ENCODE measurements at regions not wholly inside any gene's neighbourhood (a gene's known extent, or its start where the extent isn't known, plus 50 kb on each side); places are given as distances from the start of the nearest gene placed in this dataset.

DNA sequence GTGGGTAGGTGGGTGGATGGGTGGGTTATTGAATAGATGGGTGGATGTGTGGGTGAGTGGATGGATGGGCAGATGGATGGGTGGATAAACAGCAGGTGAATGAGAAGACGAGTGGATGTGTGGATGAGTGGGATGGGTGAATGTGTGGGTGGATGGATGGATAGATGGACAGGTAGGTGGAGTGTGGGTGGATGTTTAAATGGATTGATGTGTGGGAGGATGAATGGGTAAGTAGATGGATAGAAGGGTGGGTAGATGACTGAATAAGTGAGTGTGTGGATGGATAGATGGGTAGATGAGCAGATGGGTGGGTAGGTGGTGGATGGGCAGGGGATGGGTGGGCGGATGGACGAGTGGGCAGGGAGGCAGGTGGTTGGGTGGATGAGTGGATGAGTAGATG is 397.6 kb upstream of the IRX4 start:
- no peaks in the 10 kb centered on the region for H3K27me3 ChIP-seq
- no peak overlapping the region for H3K4me3 ChIP-seq
- DNase-seq: no peak
- 76 to 77% (median 77%) methylated on average over 3 of the region's 3 CpGs for WGBS, 3 donors
- no peak overlapping the region for H3K27ac ChIP-seq
- no peaks in the 10 kb centered on the region for H3K4me1 ChIP-seq (ENCODE audit: insufficient read depth)
- intact Hi-C loops (cut with DNase I): no loop called here
- TF ChIP-seq EP300 (IDR thresholded peaks at IDR 0.05): no peak
- TF ChIP-seq, protein P1, sequence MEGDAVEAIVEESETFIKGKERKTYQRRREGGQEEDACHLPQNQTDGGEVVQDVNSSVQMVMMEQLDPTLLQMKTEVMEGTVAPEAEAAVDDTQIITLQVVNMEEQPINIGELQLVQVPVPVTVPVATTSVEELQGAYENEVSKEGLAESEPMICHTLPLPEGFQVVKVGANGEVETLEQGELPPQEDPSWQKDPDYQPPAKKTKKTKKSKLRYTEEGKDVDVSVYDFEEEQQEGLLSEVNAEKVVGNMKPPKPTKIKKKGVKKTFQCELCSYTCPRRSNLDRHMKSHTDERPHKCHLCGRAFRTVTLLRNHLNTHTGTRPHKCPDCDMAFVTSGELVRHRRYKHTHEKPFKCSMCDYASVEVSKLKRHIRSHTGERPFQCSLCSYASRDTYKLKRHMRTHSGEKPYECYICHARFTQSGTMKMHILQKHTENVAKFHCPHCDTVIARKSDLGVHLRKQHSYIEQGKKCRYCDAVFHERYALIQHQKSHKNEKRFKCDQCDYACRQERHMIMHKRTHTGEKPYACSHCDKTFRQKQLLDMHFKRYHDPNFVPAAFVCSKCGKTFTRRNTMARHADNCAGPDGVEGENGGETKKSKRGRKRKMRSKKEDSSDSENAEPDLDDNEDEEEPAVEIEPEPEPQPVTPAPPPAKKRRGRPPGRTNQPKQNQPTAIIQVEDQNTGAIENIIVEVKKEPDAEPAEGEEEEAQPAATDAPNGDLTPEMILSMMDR (IDR thresholded peaks at IDR 0.05): no peak
- TF ChIP-seq POLR2A (IDR thresholded peaks at IDR 0.05): no peak
- no peaks in the 10 kb centered on the region for H3K36me3 ChIP-seq
- H3K9me3 ChIP-seq: no peaks in the 10 kb centered on the region

DNA sequence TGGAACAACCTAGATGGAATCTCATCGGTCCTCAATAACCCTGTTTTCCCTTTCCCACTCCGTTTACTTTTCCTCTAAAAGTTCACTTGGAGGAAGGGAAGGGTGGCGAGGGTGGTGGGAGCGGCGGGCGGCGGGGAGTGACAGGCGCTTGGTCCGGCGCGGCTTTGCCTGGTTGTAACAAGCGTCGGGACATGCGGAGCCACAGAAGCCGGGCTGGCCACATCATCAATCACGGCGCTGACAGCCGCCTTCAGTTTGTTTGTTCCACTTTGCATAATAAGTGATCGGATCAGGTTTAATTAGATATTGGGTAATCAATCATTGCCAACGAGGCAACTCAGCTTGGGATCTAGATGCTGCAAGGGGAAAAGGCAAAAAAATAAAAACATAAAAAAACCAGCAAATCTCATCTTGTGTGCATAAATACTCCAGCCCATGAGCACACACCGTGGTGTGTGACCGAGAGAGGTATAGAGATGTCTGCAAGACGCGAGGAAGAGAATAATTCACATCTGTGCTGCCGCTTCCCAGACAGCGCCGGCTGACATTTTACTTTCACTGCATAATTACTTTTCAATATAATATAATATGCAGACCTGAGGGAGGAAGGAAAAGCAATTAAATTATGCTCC is 396.2 kb upstream of the IRX4 start:
- no peaks in the 10 kb centered on the region for H3K9me3 ChIP-seq
- 80 to 82% (median 81%) methylated on average over 27 of the region's 27 CpGs for WGBS, 3 donors
- no peak for DNase-seq
- no peak overlapping the region for H3K27ac ChIP-seq
- TF ChIP-seq EP300 (IDR thresholded peaks at IDR 0.05) (no peak), POLR2A (IDR thresholded peaks at IDR 0.05) (no peak)
- TF ChIP-seq, protein P1 (IDR thresholded peaks at IDR 0.05): no peak
- H3K36me3 ChIP-seq: no peaks in the 10 kb centered on the region
- H3K4me1 ChIP-seq (ENCODE audit: insufficient read depth): no peaks in the 10 kb centered on the region
- no peaks in the 10 kb centered on the region for H3K27me3 ChIP-seq
- intact Hi-C loops (cut with DNase I): no loop called here
- no peak overlapping the region for H3K4me3 ChIP-seq

DNA sequence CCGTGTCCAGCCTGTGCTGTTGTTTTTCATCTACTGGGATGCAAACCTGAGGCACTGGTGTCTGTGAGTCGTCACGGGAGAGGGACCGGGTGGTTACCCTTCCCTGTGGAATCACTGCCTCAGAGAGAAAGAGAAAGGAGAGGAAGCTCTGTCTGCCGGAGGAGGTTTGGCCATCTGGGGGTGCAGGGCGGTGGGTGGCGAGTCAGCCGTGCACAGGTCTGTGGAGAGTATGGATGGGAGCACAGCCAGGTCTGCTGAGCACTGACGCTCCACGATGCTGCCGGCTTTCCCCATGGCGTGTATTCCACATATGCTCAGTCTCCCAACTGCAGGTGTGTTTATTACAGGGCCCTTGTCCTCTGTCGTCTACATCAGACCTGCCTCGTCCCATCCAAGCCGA is 395.2 kb upstream of the IRX4 start:
- intact Hi-C loops (cut with DNase I): no loop called here
- 82 to 87% (median 83%) methylated on average over 15 of the region's 15 CpGs for WGBS, 3 donors
- H3K4me1 ChIP-seq (ENCODE audit: insufficient read depth): no peaks in the 10 kb centered on the region
- no peaks in the 10 kb centered on the region for H3K27me3 ChIP-seq
- H3K4me3 ChIP-seq: no peak overlapping the region
- TF ChIP-seq, protein P1 (IDR thresholded peaks at IDR 0.05): no peak
- TF ChIP-seq POLR2A (IDR thresholded peaks at IDR 0.05) (no peak), EP300 (IDR thresholded peaks at IDR 0.05) (no peak)
- H3K27ac ChIP-seq: no peak overlapping the region
- DNase-seq: no peak
- H3K9me3 ChIP-seq: no peaks in the 10 kb centered on the region
- H3K36me3 ChIP-seq: no peaks in the 10 kb centered on the region

DNA sequence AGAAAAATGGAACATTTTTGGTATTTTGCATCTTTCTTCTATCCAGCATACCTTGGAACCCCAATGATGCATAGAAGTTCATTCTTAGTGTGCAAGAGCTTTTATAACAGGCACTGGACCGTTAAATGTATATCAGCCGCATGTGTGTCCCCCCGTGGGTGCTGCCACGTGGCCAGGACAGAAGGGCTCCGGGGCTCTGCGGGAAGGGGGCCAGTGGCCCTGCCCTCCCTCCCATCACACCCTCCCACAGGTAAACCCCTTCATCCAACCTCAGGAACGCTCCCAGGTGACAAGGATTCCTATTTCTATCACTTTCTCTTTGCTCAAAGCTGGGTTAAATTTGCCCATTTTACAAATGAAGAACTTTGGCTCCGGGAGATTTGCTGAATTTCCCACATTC is 393.4 kb upstream of the IRX4 start:
- intact Hi-C loops (cut with DNase I): no loop called here
- DNase-seq: no peak
- 81 to 87% (median 86%) methylated on average over 8 of the region's 8 CpGs for WGBS, 3 donors

More for the DNA sequence above, 393.4 kb upstream of the IRX4 start:
- TF ChIP-seq POLR2A (IDR thresholded peaks at IDR 0.05) (no peak), EP300 (IDR thresholded peaks at IDR 0.05) (no peak)
- TF ChIP-seq, protein P1 (IDR thresholded peaks at IDR 0.05): no peak
- no peak overlapping the region for H3K4me3 ChIP-seq
- H3K27ac ChIP-seq: no peak overlapping the region
- H3K9me3 ChIP-seq: no peaks in the 10 kb centered on the region
- H3K4me1 ChIP-seq (ENCODE audit: insufficient read depth): no peaks in the 10 kb centered on the region
- no peaks in the 10 kb centered on the region for H3K36me3 ChIP-seq
- no peaks in the 10 kb centered on the region for H3K27me3 ChIP-seq

All from ovary (tissue), 7 donors.